T-helper 17 cell (primary cell): ENCODE measurements at regions not wholly inside any gene's neighbourhood (a gene's known extent, or its start where the extent isn't known, plus 50 kb on each side); places are given as distances from the start of the nearest gene placed in this dataset.

Experiments used
- ATAC-seq: fragments of 150-1000 bp; cut with Tn5 transposase; 2 replicates; pipeline ENCODE4 v1.10.0; 2021; ENCODE audit warnings: mild to moderate bottlenecking, moderate library complexity
- DNase-seq, 3 donors: peaks; one replicate each; pipeline versions ENCODE4 v3.0.0 to v3.0.0-alpha.2; 2020 to 2021
- H3K9me3 ChIP-seq: one replicate; pipeline ENCODE4 v1.7.0; 2013; ENCODE audit warnings: low read length, mild to moderate bottlenecking; ENCODE audit not compliant: control insufficient read depth, poor library complexity, severe bottlenecking
- H3K27ac Mint-ChIP-seq: one replicate; pipeline ENCODE4 v1.8.0; 2022; ENCODE audit warnings: mild to moderate bottlenecking, moderate library complexity, mixed read lengths
- H3K27me3 Mint-ChIP-seq: one replicate; pipeline ENCODE4 v1.8.0; 2022; ENCODE audit warnings: mixed read lengths
- H3K36me3 Mint-ChIP-seq: one replicate; pipeline ENCODE4 v1.8.0; 2022; ENCODE audit warnings: low read depth, mixed read lengths
- H3K4me1 Mint-ChIP-seq: one replicate; pipeline ENCODE4 v1.8.0; 2022; ENCODE audit warnings: mild to moderate bottlenecking, mixed read lengths
- H3K4me3 Mint-ChIP-seq: one replicate; pipeline ENCODE4 v1.8.0; 2022; ENCODE audit warnings: mild to moderate bottlenecking, moderate library complexity, mixed read lengths

- H3K27ac Mint-ChIP-seq = no peak overlapping the region
- H3K36me3 Mint-ChIP-seq = no peaks in the 10 kb centered on the region
- no peaks in the 10 kb centered on the region for H3K4me1 Mint-ChIP-seq
- no peaks in the 10 kb centered on the region for H3K27me3 Mint-ChIP-seq
- DNase-seq = no peak
- no peak for ATAC-seq
- H3K9me3 ChIP-seq = no peaks in the 10 kb centered on the region
- H3K4me3 Mint-ChIP-seq = no peak overlapping the region
Observed at GRCh38 chr20:9981829-9982228, 53.0 kb upstream of the ANKEF1 start.

- ATAC-seq (peak; percentile 91), DNase-seq (peak in 1 of 3 donors; percentile 9)
- peak overlapping the region; percentile 37 for H3K27ac Mint-ChIP-seq
Observed at GRCh38 chr20:9978397-9979004, 56.3 kb upstream of the ANKEF1 start.

GRCh38 chr20:9977629-9978028 is 57.2 kb upstream of the ANKEF1 start:
- Mint-ChIP-seq H3K27ac (peak overlapping the region; percentile 14), H3K4me1 (no peaks in the 10 kb centered on the region), H3K36me3 (peaks cover 2% of the 10 kb centered on the region), H3K4me3 (no peak overlapping the region), H3K27me3 (peaks cover 6% of the 10 kb centered on the region)
- no peak for ATAC-seq
- H3K9me3 ChIP-seq = no peaks in the 10 kb centered on the region
- no peak for DNase-seq

More at GRCh38 chr20:9978397-9979004, 56.3 kb upstream of the ANKEF1 start:
- Mint-ChIP-seq H3K4me1 (no peaks in the 10 kb centered on the region), H3K27me3 (peaks cover 5% of the 10 kb centered on the region), H3K36me3 (peaks cover 2% of the 10 kb centered on the region), H3K4me3 (no peak overlapping the region)
- H3K9me3 ChIP-seq = no peaks in the 10 kb centered on the region

DNA sequence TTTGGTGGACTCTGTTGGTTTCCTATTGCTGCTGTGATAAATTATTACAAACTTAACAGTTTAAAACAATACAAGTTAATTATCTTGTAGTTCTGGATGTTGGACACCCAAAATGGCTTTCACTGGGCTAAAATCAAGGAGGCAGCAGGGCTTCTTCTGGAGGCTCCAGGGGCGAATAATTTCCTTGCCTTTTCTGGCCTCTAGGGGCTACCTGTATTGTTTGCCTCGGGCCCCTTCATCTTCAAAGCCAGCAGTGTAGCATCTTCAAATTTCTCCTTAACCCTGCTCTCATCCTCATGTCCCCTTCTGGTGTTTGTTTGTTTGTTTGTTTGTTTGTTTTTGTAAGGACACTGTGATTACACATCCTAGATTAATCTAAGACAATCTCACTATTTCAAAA is 60.5 kb upstream of the ANKEF1 start:
- Mint-ChIP-seq H3K27me3 (peaks cover 32% of the 10 kb centered on the region), H3K4me1 (peaks cover 2% of the 10 kb centered on the region), H3K27ac (no peak overlapping the region), H3K36me3 (peaks cover 5% of the 10 kb centered on the region), H3K4me3 (no peak overlapping the region)
- no peaks in the 10 kb centered on the region for H3K9me3 ChIP-seq
- DNase-seq = no peak
- ATAC-seq = no peak

DNA sequence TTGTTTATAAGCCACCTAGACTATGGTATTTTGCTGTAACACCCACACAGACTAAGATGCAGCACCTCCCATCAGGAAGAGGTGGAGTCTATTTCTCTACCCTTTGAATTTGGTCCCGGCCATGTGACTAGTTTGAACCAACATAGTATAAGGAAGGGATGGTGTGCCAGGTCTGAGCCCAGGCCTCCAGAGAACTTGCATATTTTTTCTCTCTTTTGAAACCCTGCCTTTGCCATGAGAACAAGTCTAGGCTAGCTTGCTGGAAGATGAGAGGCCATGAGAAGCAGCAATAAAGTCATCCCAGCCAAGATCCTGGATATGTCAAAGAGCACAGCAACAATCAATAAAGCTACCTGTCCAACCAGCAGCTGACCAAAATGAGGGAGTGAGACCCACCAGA is 63.0 kb upstream of the ANKEF1 start:
- no peak for ATAC-seq
- Mint-ChIP-seq H3K4me1 (peaks cover 2% of the 10 kb centered on the region), H3K36me3 (peaks cover 5% of the 10 kb centered on the region), H3K27me3 (peaks cover 45% of the 10 kb centered on the region), H3K4me3 (no peak overlapping the region), H3K27ac (no peak overlapping the region)
- no peaks in the 10 kb centered on the region for H3K9me3 ChIP-seq
- DNase-seq = no peak

DNA sequence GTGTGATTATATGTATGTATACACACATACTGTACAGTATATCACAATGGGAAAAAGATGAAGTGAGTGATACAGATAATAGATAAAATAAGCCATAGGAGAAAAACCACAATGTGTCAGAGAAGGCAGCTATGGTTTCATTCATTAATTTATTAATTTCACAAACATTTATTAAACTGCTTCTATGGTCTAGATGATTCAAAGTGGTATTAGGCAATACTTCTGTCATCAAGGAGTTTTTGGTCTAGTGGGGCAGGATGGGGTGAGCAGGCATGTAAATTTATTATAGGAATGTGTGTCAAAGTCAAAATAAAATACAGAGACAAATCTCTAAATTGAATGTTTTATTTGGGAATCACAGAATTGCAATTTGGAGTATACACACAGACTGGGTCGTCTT is 65.2 kb upstream of the ANKEF1 start:
- DNase-seq (no peak), ATAC-seq (no peak)
- H3K36me3 Mint-ChIP-seq = peaks cover 5% of the 10 kb centered on the region
- no peak overlapping the region for H3K4me3 Mint-ChIP-seq
- peaks cover 58% of the 10 kb centered on the region for H3K27me3 Mint-ChIP-seq
- peaks cover 2% of the 10 kb centered on the region for H3K4me1 Mint-ChIP-seq
- H3K9me3 ChIP-seq = no peaks in the 10 kb centered on the region
- H3K27ac Mint-ChIP-seq = no peak overlapping the region

- no peak for DNase-seq
- no peak for ATAC-seq
- peaks cover 2% of the 10 kb centered on the region for H3K4me1 Mint-ChIP-seq
- H3K36me3 Mint-ChIP-seq = peaks cover 3% of the 10 kb centered on the region
- H3K9me3 ChIP-seq = no peaks in the 10 kb centered on the region
- no peak overlapping the region for H3K27ac Mint-ChIP-seq
- no peak overlapping the region for H3K4me3 Mint-ChIP-seq
- H3K27me3 Mint-ChIP-seq = peaks cover 59% of the 10 kb centered on the region
Observed at GRCh38 chr20:9968015-9968414, 66.8 kb upstream of the ANKEF1 start.

DNA sequence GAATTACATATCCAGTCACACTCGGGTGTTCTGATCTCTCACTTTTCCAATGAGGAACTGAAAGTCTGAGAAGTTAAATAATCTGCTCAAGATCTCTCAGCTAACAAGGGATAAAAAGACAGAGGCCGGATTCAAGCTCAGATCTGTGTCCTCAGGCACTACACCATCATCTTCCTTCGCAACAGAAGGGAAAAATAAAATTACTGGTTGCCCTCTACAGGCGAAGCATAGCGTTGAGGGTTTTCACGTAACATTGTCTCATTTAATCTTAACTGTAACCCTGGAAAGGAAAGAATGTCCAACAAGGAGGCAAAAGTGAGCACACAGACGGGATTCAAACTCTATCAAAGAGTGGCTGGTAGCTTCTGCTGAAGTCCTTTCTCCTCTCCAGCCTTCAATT is 67.8 kb upstream of the ANKEF1 start:
- H3K27ac Mint-ChIP-seq = no peak overlapping the region
- H3K4me1 Mint-ChIP-seq = peaks cover 2% of the 10 kb centered on the region
- H3K36me3 Mint-ChIP-seq = peaks cover 3% of the 10 kb centered on the region
- ATAC-seq (no peak), DNase-seq (no peak)
- no peak overlapping the region for H3K4me3 Mint-ChIP-seq
- peaks cover 61% of the 10 kb centered on the region for H3K27me3 Mint-ChIP-seq
- H3K9me3 ChIP-seq = no peaks in the 10 kb centered on the region

- no peak overlapping the region for H3K4me3 Mint-ChIP-seq
- no peak for ATAC-seq
- no peaks in the 10 kb centered on the region for H3K4me1 Mint-ChIP-seq
- DNase-seq = no peak
- no peaks in the 10 kb centered on the region for H3K9me3 ChIP-seq
- H3K27me3 Mint-ChIP-seq = peaks cover 48% of the 10 kb centered on the region
- H3K27ac Mint-ChIP-seq = no peak overlapping the region
- H3K36me3 Mint-ChIP-seq = no peaks in the 10 kb centered on the region
Observed at GRCh38 chr20:9963029-9963428, 71.8 kb upstream of the ANKEF1 start.

- no peaks in the 10 kb centered on the region for H3K9me3 ChIP-seq
- Mint-ChIP-seq H3K27me3 (peaks cover 19% of the 10 kb centered on the region), H3K36me3 (no peaks in the 10 kb centered on the region), H3K4me1 (no peaks in the 10 kb centered on the region), H3K4me3 (no peak overlapping the region), H3K27ac (no peak overlapping the region)
- ATAC-seq (no peak), DNase-seq (no peak)
Observed at GRCh38 chr20:9958693-9959092, 76.1 kb upstream of the ANKEF1 start.

DNA sequence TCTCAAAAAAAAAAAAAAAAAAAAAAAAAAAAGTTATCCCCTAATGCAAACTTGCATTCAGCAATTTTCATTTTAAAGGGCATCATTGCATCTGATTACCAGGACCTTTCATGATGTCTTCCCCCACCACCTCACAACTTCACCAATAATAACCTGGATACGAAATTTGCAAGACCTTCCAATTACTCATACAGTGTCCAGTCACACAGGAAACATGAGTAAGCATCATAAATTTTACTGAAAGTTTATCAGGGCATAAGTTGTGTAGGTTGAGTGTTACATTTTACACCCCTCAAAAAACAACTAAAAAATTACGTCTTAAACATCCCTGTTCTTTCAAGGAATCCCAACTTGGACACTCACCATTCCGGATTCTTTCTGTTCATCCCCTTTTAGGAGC is 79.1 kb upstream of the ANKEF1 start:
- Mint-ChIP-seq H3K27me3 (peaks cover 21% of the 10 kb centered on the region), H3K4me3 (no peak overlapping the region), H3K27ac (no peak overlapping the region), H3K36me3 (no peaks in the 10 kb centered on the region), H3K4me1 (peaks cover 2% of the 10 kb centered on the region)
- no peak for DNase-seq
- ATAC-seq = no peak
- H3K9me3 ChIP-seq = no peaks in the 10 kb centered on the region

DNA sequence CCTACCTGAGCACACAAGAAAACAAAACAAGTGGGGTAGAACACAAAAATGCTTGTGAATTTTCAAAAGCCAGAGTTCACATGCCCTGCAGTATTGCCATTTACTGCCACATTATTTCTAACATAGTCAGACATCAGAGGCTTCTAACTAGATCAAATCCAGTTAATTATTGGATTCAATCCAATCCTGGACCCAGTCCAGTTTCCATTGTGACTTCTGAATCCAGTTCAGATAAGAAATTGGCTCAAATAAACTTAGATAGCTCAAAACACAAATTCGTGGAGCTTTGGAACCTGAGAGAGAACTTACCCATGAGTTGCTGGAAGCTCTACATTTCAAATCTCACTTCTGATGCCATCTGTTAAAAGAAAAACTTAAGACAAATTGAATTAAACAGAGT is 85.2 kb upstream of the ANKEF1 start:
- H3K9me3 ChIP-seq = no peaks in the 10 kb centered on the region
- Mint-ChIP-seq H3K27me3 (peaks cover 25% of the 10 kb centered on the region), H3K4me1 (peaks cover 2% of the 10 kb centered on the region), H3K36me3 (no peaks in the 10 kb centered on the region), H3K27ac (no peak overlapping the region), H3K4me3 (no peak overlapping the region)
- ATAC-seq (no peak), DNase-seq (no peak)

GRCh38 chr20:9945408-9945807 is 89.4 kb upstream of the ANKEF1 start:
- no peaks in the 10 kb centered on the region for H3K9me3 ChIP-seq
- H3K36me3 Mint-ChIP-seq = no peaks in the 10 kb centered on the region
- H3K27ac Mint-ChIP-seq = no peak overlapping the region
- ATAC-seq (no peak), DNase-seq (no peak)
- H3K4me1 Mint-ChIP-seq = no peaks in the 10 kb centered on the region
- H3K4me3 Mint-ChIP-seq = no peak overlapping the region
- peaks cover 17% of the 10 kb centered on the region for H3K27me3 Mint-ChIP-seq

DNA sequence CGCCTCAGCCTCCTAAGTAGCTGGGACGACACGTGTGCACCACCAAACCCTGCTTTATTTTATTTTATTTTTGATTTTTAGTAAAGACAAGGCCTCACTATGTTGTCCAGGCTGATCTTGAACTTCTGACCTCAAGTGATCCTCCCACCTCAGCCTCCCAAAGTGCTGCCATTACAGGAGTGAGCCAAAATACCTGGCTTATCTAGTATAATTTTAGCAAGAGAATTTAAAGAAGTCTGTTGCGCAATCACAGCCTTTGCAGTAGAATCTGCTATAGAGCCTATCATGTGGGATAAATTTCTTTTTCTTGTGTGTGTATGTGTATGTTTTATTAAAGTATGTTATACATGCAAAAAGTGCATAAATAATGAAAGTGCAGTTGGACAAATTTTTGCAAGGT is 92.1 kb upstream of the ANKEF1 start:
- Mint-ChIP-seq H3K4me1 (no peaks in the 10 kb centered on the region), H3K27ac (no peak overlapping the region), H3K27me3 (peaks cover 6% of the 10 kb centered on the region), H3K4me3 (no peak overlapping the region), H3K36me3 (no peaks in the 10 kb centered on the region)
- DNase-seq (no peak), ATAC-seq (no peak)
- H3K9me3 ChIP-seq = no peaks in the 10 kb centered on the region
